Kidney (tissue), 13 donors: ENCODE measurements at regions not wholly inside any gene's neighbourhood (a gene's known extent, or its start where the extent isn't known, plus 50 kb on each side); places are given as distances from the start of the nearest gene placed in this dataset.
"Not testable (repeated sequence)": the region's sequence is repeated elsewhere in the genome, so short reads cannot be mapped to it uniquely, and the experiment has no call there.

ENCODE experiments used
- DNase-seq, 5 donors: peaks; one replicate each; pipeline ENCODE4 v3.0.0-alpha.2; 2013 to 2020
- FAIRE-seq: peaks from 2 replicates; lab custom pipeline; 2012; peaks lifted over from hg19 to GRCh38; lab: Jason Lieb, UNC
- H3K27ac ChIP-seq, 2 donors: one replicate each; pipeline ENCODE4 v1.7.0; 2013; ENCODE audit warnings: low read depth in 2 of 2, low read length in 2 of 2, inconsistent platforms in 1 of 2
- H3K27me3 ChIP-seq: one replicate; pipeline ENCODE4 v1.7.1; 2013; ENCODE audit warnings: low read length, inconsistent platforms; ENCODE audit not compliant: control insufficient read depth, insufficient read depth
- H3K36me3 ChIP-seq, 3 donors: one replicate each; pipeline versions ENCODE4 v1.7.0 to v1.7.1; 2013; ENCODE audit warnings: low read length in 3 of 3, control low read depth in 1 of 3, inconsistent platforms in 1 of 3; ENCODE audit not compliant: insufficient read depth in 3 of 3, control insufficient read depth in 2 of 3
- H3K4me1 ChIP-seq, 3 donors: one replicate each; pipeline versions ENCODE4 v1.7.0 to v1.7.1; 2013; ENCODE audit warnings: low read length in 3 of 3, inconsistent platforms in 1 of 3, low read depth in 1 of 3; ENCODE audit not compliant: control insufficient read depth in 2 of 3, insufficient read depth in 2 of 3
- H3K4me3 ChIP-seq, 3 donors: one replicate each; pipeline versions ENCODE4 v1.7.0 to v1.8.1; 2013; ENCODE audit warnings: low read length in 3 of 3, control low read depth in 1 of 3, inconsistent platforms in 1 of 3
- H3K9ac ChIP-seq, 3 donors: one replicate each; pipeline versions ENCODE4 v1.7.0 to v1.7.1; 2013; ENCODE audit warnings: low read length in 3 of 3, control low read depth in 1 of 3, inconsistent platforms in 1 of 3
- H3K9me3 ChIP-seq, 3 donors: one replicate each; pipeline versions ENCODE4 v1.7.0 to v1.7.1; 2013; ENCODE audit warnings: low read length in 3 of 3, control low read depth in 1 of 3, inconsistent platforms in 1 of 3; ENCODE audit not compliant: control insufficient read depth in 2 of 3, insufficient read depth in 1 of 3
- intact Hi-C: fragments of 100-400 bp; cut with DNase I; formaldehyde crosslinking; loops from one replicate; pipeline ENCODE4 v1.11.1; 2022
- TF ChIP-seq, protein P1 (sequence below): IDR thresholded peaks from 3 replicates; pipeline ENCODE4 v1.5.1; 2012; ENCODE audit warnings: mild to moderate bottlenecking, moderate library complexity, borderline replicate concordance; ENCODE audit not compliant: insufficient read depth; ENCODE audit errors: extremely low read depth
- donor health status: control.
- donor health status: control.
- donor health status: control.
- donor health status: control.
- donor health status: control.
- donor health status: DM: yes; HTN: yes; CAD: no.
- donor health status: Normal renal cell carcinoma (clear cell type).

DNA sequence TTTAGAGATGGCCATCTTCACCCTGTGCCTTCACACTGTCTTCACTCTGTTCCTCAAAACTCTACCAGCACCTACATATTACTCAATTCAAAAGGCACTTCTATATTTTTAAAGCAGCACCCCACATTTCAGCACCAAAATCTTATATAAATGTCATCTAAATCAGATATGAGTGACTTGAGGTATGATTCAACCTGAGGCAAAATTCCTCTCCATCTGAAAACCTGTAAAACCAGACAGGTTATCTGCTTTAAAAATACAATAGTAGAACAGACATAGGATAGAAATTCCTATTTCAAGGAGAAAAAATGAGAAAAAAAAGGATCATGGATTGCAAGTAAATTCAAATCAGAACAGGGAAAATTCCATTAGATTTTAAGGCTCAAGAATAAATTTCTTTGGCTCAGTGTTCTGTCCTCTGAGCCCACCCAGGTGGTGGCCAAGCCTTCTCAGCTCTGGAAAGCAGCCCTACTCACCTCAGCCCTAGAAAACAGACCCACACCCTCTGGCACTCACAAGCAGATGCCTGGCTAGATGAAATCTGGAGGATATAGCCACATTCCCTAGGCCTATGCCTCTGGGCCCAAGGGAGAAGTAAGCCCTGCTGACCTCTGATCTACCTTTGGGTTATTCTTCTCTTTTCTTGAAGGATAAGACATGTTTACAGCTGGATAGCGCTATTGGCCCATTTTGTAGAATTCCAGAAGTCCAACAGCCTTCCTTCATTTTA, 211.1 kb upstream of the XIST start:
- Histone ChIP-seq H3K36me3 (no peaks in the 10 kb centered on the region), H3K4me3 (no peak overlapping the region), H3K9ac (no peak overlapping the region), H3K4me1 (no peaks in the 10 kb centered on the region), H3K27me3 (no peaks in the 10 kb centered on the region), H3K27ac (no peak overlapping the region), H3K9me3 (no peaks in the 10 kb centered on the region)
- TF ChIP-seq, protein P1, sequence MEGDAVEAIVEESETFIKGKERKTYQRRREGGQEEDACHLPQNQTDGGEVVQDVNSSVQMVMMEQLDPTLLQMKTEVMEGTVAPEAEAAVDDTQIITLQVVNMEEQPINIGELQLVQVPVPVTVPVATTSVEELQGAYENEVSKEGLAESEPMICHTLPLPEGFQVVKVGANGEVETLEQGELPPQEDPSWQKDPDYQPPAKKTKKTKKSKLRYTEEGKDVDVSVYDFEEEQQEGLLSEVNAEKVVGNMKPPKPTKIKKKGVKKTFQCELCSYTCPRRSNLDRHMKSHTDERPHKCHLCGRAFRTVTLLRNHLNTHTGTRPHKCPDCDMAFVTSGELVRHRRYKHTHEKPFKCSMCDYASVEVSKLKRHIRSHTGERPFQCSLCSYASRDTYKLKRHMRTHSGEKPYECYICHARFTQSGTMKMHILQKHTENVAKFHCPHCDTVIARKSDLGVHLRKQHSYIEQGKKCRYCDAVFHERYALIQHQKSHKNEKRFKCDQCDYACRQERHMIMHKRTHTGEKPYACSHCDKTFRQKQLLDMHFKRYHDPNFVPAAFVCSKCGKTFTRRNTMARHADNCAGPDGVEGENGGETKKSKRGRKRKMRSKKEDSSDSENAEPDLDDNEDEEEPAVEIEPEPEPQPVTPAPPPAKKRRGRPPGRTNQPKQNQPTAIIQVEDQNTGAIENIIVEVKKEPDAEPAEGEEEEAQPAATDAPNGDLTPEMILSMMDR: no peak
- no peak for DNase-seq
- intact Hi-C loops: no loop called here
- no peak for FAIRE-seq

GRCh38 chrX:74061879-74062278, 209.4 kb upstream of the XIST start:
- Histone ChIP-seq H3K9me3 (no peaks in the 10 kb centered on the region), H3K27ac (no peak overlapping the region), H3K36me3 (no peaks in the 10 kb centered on the region), H3K4me3 (no peak overlapping the region), H3K27me3 (no peaks in the 10 kb centered on the region), H3K9ac (no peak overlapping the region), H3K4me1 (no peaks in the 10 kb centered on the region)
- TF ChIP-seq, protein P1: no peak
- FAIRE-seq (no peak), DNase-seq (no peak)
- intact Hi-C loops: no loop called here

DNA sequence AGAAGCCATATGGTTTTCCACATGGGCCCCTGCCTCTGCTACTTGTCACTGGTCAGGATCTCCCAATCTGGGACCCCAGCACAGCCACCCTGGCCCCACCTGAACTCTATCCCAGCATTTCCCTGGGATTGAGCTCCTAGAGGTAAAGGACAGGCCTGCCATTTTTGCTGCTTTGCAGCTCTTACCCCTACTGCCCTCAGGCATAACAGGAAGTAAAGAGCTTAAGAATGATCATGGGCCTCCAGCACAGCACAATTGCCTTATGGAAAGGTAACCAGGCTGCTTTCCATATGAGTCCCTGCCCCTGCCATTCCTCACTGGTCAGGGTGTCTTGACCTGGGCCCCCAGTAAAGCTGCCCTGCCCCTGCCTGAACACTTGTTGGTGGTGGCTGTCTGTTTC, 196.6 kb upstream of the XIST start:
- FAIRE-seq (no peak), DNase-seq (no peak)
- Histone ChIP-seq H3K27ac (no peak overlapping the region), H3K4me1 (no peaks in the 10 kb centered on the region), H3K9ac (no peak overlapping the region), H3K9me3 (peaks cover 0 to 4% (median 0%) of the 10 kb centered on the region in 3 donors), H3K27me3 (no peaks in the 10 kb centered on the region), H3K4me3 (no peak overlapping the region), H3K36me3 (no peaks in the 10 kb centered on the region)
- TF ChIP-seq, protein P1: no peak
- intact Hi-C loops: no loop called here

DNA sequence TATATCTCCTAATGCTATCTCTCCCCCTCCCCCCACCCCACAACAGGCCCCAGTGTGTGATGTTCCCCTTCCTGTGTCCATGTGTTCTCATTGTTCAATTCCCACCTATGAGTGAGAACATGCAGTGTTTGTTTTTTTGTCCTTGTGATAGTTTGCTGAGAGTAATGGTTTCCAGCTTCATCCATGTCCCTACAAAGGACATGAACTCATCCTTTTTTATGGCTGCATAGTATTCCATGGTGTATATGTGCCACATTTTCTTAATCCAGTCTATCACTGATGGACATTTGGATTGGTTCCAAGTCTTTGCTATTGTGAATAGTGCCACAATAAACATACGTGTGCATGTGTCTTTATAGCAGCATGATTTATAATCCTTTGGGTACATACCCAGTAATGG, 181.6 kb upstream of the XIST start:
- H3K9ac ChIP-seq, H3K36me3 ChIP-seq, H3K27me3 ChIP-seq, DNase-seq, FAIRE-seq, H3K4me3 ChIP-seq, intact Hi-C loops, H3K9me3 ChIP-seq, H3K4me1 ChIP-seq, H3K27ac ChIP-seq: not testable (repeated sequence)

DNA sequence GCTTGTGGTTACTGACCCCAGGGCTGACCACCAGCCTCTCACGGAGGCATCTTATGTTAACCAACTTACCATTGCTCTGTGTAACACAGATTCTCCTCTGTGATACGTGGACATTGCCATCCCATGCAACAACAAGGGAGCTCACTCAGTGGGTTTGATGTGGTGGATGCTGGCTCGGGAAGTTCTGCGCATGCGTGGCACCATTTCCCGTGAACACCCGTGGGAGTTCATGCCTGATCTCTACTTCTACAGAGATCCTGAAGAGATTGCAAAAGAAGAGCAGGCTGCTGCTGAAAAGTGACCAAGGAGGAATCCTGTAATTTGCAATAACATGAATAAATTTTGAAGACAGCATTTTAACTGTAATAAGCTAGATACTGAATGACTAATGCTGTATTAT, 179.0 kb upstream of the XIST start:
- intact Hi-C loops, H3K4me3 ChIP-seq: not testable (repeated sequence)

GRCh38 chrX:74030766-74031165, 178.3 kb upstream of the XIST start:
- H3K4me3 ChIP-seq, H3K36me3 ChIP-seq, H3K9ac ChIP-seq, H3K9me3 ChIP-seq, H3K27ac ChIP-seq, FAIRE-seq, H3K27me3 ChIP-seq, H3K4me1 ChIP-seq, intact Hi-C loops, DNase-seq: not testable (repeated sequence)

More for the DNA sequence above, 179.0 kb upstream of the XIST start:
- H3K27ac ChIP-seq, H3K9ac ChIP-seq, H3K4me1 ChIP-seq, DNase-seq, H3K27me3 ChIP-seq, H3K36me3 ChIP-seq, H3K9me3 ChIP-seq, FAIRE-seq: not testable (repeated sequence)
